Central memory CD4-positive, alpha-beta T cell (primary cell): ENCODE measurements at regions not wholly inside any gene's neighbourhood (a gene's known extent, or its start where the extent isn't known, plus 50 kb on each side); places are given as distances from the start of the nearest gene placed in this dataset.

Source experiments
- DNase-seq: peaks from one replicate; pipeline ENCODE4 v3.0.0; 2022

- no peak for DNase-seq
Observed at GRCh38 chr19:30775956-30776355, 403.8 kb downstream of the ZNF536 start.

- DNase-seq = no peak
Observed at GRCh38 chr19:30774252-30774766, 402.1 kb downstream of the ZNF536 start.

- no peak for DNase-seq
Observed at GRCh38 chr19:30762651-30763050, 390.5 kb downstream of the ZNF536 start.

DNA sequence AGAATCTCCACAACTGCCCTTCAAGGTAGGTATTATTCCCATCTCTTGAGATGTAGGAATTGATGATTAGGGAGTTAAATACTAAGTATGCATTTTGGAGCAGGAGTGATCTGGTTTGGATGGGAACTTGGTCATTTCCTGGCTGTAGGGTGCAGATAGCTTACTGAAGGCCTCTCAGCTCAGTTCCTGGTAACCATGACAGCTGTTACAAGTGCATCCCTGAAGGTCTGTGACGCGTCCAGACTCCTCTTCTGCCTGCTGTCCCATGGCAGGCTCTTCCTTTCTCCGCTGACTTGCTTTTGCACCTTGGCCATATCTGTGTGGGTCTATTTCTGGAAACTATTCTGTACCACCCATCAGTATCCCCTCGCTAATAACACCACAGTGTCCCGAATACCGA is 387.8 kb downstream of the ZNF536 start:
- DNase-seq = no peak

DNA sequence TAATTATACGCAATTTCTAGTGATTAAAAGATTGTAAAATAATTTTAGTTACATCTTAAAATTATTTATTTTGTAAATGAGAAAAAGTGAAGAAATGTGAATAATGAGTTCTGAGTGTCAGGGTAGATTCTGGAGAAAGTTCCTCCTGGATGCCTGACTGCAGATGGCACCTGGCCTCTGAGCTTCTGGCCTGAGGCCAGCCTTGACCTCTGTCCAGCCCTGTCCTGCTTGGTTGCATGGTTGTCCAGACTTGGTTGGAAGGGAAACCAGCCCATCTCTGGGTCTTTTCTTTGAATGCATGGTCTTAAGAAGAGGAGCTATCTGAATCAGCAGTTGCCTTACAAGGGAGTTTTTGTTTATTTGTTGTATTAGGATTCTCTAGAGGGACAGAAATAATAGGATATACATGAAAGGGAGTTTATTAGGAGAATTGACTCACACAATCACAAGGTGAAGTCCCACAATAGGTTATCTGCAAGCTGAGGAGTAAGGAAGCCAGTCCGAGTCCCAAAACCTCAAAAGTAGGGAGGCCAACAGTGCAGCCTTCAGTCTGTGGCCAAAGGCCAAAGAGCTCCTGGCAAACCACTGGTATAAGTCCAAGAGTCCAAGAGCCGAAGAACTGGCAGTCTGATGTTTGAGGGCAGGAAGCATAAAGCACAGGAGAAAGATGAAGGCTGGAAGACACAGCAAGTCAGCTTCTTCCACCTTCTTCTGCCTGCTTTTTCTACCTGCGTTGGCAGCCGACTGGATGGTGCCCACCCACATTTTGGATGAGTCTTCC is 385.8 kb downstream of the ZNF536 start:
- no peak for DNase-seq

DNA sequence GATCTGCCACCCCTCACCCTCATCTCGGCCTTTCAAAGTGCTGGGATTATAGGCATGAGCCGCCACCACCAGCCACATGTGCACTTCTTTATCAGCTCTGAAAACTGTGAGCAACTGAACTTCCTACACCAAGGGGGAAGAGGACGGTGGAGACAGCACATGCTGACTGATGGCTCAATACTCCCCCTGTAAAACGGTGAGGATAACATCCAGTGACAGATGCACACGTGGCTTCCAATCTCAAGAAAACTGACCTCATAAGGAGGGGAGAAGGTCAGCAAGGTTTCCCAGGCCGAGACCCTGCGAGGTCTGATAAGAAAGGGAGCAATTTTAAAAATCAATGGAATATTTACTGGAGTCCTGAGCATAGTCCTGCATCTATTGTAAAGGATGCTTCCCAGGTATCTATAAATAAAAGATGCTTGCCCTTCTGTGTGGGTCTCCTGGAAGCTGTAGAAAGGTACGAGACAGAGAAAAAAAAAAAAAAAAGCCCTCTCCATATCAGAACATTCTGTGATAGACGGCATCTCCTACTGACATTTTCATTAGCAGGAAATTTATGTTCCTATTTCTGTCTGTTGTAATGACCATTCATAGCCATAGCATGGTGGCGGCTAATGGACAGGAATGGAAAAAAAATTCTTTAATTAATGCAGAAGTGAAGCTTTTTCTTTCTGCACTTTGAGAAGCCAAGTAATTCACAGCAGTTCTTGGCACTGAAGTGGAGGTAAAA is 385.1 kb downstream of the ZNF536 start:
- DNase-seq = no peak

DNA sequence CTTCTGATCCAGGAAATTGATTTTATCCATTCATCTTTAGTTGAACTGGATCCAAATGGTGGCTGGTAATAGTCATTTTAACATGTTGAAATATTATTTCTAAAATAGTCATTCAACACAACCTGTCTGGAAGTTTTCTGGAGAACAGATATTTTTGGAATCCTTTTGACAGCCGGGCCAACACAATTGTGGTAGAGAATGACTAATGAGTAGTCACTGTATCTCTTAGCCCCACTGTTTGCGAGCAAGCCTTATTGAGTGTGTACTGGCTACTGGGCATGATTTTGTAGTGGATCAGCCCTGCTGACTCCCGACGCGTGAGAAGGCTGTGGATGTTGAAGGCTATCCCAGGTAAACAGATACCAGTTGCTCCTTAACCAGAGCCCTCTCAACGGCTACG is 383.4 kb downstream of the ZNF536 start:
- no peak for DNase-seq

- DNase-seq = no peak
Observed at GRCh38 chr19:30754162-30754561, 382.0 kb downstream of the ZNF536 start.

DNA sequence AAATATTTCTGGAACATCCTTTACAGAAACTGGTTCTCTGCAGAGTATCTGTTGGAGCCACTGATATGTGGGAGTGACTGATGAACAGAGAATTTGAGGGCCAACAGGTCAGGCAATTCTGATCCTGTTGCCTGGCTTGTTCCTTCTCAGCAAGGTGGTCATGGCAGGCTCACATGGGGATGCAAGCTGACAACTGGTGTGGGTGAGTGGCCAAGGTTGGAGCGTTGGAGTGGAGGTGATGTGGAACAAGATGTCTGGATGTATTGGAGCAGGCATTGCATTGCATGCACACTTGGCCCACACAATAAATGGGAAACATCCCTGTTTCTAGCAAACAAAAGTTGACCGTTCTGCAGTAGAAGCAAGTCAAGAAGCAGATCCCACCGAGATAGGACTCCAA is 380.7 kb downstream of the ZNF536 start:
- no peak for DNase-seq

DNA sequence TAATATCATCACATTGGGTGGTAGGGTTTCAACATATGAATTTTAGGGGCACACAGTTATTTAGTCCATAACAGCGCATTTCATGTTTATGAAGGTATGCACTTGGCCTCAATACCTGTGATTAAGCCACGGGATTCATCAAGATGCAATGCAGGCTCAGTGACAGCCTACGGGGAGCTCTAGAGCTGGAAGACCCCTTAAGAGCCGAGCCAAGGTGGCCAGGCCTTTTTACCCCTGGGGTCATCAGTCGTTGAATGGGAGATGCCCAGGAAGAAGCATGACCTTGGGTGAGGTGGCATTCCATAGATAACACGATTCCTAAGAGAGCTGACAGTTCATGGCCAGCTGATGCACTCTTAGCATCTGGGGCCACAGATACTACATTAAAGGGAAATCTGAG is 380.0 kb downstream of the ZNF536 start:
- DNase-seq = no peak

GRCh38 chr19:30745476-30745985 is 373.3 kb downstream of the ZNF536 start:
- DNase-seq = no peak

GRCh38 chr19:30744741-30745475 is 372.7 kb downstream of the ZNF536 start:
- no peak for DNase-seq

DNA sequence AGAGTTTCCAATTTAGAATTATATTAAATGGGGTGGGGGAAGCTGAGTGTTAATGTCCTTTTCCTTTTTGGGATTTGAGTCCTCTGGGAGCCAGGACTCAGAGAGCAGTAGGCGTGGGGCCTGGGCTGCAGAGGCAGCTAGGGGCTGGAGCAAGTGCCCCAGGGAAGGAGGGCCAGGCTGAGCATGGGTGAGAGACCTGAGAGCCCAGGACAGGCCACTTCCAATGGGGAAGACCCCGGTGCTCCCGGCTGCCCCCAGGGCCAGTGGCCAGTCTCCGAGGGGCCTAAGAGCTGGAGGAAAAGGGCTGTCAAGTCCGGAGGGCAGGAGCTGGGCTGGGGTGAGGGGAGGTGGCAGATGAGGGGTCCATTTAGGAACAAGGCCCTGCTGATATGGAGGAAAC is 371.5 kb downstream of the ZNF536 start:
- no peak for DNase-seq

GRCh38 chr19:30743011-30743410 is 370.8 kb downstream of the ZNF536 start:
- DNase-seq = no peak

DNA sequence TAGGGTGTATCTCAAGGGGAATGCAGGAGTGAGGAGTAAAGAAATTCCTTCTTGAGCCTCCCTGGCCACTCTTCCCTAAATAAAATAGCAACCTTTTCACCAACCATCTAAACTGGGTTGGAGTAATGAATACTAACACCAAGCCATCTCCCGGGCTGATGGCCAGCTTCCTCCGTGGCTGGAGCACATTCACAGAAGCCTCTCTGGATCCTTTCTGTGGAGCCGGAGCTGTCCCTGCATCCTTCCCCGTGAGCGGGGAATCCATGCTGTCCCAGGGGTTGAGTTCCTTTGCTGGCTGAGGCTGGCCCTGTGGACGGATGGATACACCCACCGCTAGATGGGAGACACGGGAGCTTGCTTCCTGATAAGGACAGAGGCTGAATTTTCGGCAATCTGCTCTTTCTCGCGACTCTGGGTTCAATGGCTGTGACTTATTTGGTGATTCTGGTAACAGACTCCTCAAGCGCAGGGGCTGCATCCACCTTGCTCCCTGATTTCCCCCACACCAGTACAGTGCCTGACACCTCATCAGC is 370.3 kb downstream of the ZNF536 start:
- DNase-seq = no peak

DNA sequence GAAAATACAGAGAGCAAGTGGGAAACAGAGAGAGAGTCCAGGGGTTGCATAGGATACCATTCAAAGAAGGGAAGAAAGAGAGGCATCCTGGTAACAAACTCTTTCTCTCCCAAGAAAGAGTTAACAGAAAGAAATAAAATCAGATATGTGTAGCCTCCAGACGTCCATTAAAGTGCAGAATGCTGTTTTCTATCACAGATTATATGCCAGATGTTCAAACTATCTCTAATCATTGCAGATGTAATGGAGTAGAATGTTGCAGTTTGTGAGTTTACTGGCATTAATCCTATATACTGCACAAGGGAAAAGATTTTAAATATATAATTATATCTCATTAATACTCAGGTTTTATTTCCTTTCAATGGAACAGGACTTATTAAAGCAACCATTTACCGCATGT is 369.4 kb downstream of the ZNF536 start:
- no peak for DNase-seq

GRCh38 chr19:30739394-30739793 is 367.2 kb downstream of the ZNF536 start:
- DNase-seq = no peak

DNA sequence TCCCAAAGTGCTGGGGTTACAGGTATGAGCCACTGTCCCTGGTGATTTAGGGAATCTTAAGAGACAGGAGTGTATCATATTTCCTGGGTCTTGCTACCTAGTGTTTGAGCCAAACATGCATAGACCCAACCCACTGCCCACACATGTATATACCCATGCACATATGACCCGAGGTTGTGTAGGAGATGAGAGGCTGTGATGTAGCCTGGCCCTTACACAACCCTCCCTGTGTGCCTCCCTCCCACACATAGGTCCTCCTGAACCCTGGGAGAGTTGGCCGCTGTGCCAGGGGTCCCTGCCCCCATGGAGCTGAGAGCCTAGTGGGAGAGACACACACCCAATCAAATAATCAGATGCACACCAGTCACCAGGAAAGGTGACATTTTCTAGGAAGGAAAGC is 365.9 kb downstream of the ZNF536 start:
- no peak for DNase-seq

DNA sequence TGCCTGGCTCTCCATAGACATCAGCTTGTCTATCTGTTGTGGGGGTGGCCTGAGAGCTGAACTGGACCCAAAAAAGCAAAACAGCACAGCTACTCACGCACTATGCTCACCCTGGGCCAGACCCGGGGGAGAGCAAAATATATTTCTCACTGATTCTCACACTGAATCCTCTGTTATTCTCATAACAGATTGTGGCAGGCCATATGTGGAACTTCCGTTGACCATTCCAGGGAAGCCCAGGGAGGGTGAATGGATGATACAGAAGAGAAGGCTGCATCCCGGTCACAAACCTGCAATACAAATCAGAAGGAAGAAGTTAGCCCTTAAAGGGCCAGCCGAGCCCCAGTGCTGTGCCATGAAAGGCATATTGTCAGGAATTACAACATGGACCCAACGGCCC is 362.5 kb downstream of the ZNF536 start:
- DNase-seq = no peak

GRCh38 chr19:30733826-30734550 is 361.8 kb downstream of the ZNF536 start:
- DNase-seq = no peak

GRCh38 chr19:30731591-30731990 is 359.4 kb downstream of the ZNF536 start:
- DNase-seq = no peak

DNA sequence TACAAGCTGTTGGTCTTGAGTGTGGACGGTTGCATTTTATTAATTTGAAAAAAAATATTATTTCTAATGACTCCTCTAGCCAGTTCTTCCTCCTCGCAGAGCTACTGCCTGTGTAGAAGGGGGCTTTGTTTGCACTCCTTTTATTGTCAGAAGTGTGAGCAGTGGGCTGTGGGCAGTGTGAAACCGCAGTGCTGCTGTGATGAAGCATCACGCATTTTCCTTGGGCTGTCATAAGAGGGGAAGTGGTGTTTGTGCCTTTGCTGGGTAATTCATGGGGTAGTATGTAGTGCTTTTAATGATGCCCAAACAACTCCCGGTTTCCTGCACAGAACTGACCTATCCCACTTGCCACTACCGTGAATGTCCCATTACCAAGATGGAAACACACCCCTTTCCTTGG is 357.3 kb downstream of the ZNF536 start:
- no peak for DNase-seq
